Pancreas (tissue), 10 donors: ENCODE measurements at regions not wholly inside any gene's neighbourhood (a gene's known extent, or its start where the extent isn't known, plus 50 kb on each side); places are given as distances from the start of the nearest gene placed in this dataset.
A peak's percentile ranks its signal among the peaks of the same experiment; 100 is the strongest.

Source experiments
- ATAC-seq, 4 donors: fragments of 200-7000 bp; cut with Tn5 transposase; one replicate each; pipeline versions ENCODE4 v1.8.0 to v1.9.1; 2020; ENCODE audit warnings: mild to moderate bottlenecking in 4 of 4, moderate library complexity in 4 of 4
- DNase-seq, 6 donors: peaks; one replicate each; pipeline ENCODE4 v3.0.0-alpha.2; 2020
- FAIRE-seq: peaks from 2 replicates; lab custom pipeline; 2012; peaks lifted over from hg19 to GRCh38; lab: Jason Lieb, UNC
- H3K27ac ChIP-seq, 4 donors: fragments of 200-600 bp; sonication (generic); 1 replicate in 3 of 4; 2 replicates in 1 of 4; pipeline versions ENCODE4 v1.5.0 to v1.8.0; 2020
- H3K27me3 ChIP-seq, 4 donors: fragments of 200-600 bp; one replicate each; pipeline ENCODE4 v1.8.0; 2021
- H3K36me3 ChIP-seq, 3 donors: fragments of 200-600 bp; sonication (generic) in 1 of 3; one replicate each; pipeline versions ENCODE4 v1.5.0 to v1.8.0; 2020 to 2021
- H3K4me1 ChIP-seq, 3 donors: fragments of 200-600 bp; one replicate each; pipeline ENCODE4 v1.8.0; 2021
- H3K4me3 ChIP-seq, 4 donors: fragments of 200-600 bp; sonication (generic) in 2 of 4; one replicate each; pipeline versions ENCODE4 v1.5.0 to v1.8.0; 2020 to 2021
- H3K9me3 ChIP-seq, 4 donors: fragments of 200-600 bp; one replicate each; pipeline ENCODE4 v1.8.0; 2021
- CTCF ChIP-seq, 4 donors: fragments of 200-600 bp; sonication (generic) in 3 of 4; IDR thresholded peaks; one replicate each; pipeline versions ENCODE4 v1.5.0 to v1.8.0; 2021; ENCODE audit warnings: antibody characterized with exemption in 4 of 4
- WGBS, 2 donors: extraction: QIAGEN DNeasy Blood & Tissue Kit; methylation state at CpG; one replicate each; pipeline ENCODE4 v1.1.7; 2013; 5-methylcytosine and 5-hydroxymethylcytosine counted together
- intact Hi-C, 3 donors: fragments of 100-400 bp; cut with DNase I; formaldehyde crosslinking; loops; one replicate each; pipeline versions ENCODE4 v1.11.1 to v1.14.2; 2022
- donor health status: healthy with polysubstance abuse.
- donor health status: DM: no; HTN: no; CAD: no; lungs with moderate emphysema.
- donor health status: DM: no; HTN: no; CAD: no.
- donor health status: control.
- donor health status: control.
- donor health status: Bipolar disorder and iron deficiency.
- donor health status: DM: yes; HTN: yes; CAD: no.
- donor health status: DM: no; HTN: no; CAD: no.
- donor health status: DM: no; HTN: no; CAD: no.
- donor health status: DM: yes; HTN: yes; CAD: no.

GRCh38 chr12:89966495-89967240 lies 258.0 kb upstream of the ATP2B1 start:
- H3K27ac ChIP-seq: no peak overlapping the region
- FAIRE-seq (no peak), DNase-seq (no peak), ATAC-seq (no peak)
- no peak overlapping the region for H3K4me3 ChIP-seq
- no peaks in the 10 kb centered on the region for H3K27me3 ChIP-seq
- WGBS, 2 donors: 60 to 72% methylated on average over 4 of the region's 4 CpGs
- TF ChIP-seq CTCF (IDR thresholded peaks at IDR 0.05): no peak
- H3K36me3 ChIP-seq: no peaks in the 10 kb centered on the region
- no peaks in the 10 kb centered on the region for H3K9me3 ChIP-seq
- intact Hi-C loops: no loop called here
- H3K4me1 ChIP-seq: peaks cover 0 to 5% (median 0%) of the 10 kb centered on the region in 3 donors

DNA sequence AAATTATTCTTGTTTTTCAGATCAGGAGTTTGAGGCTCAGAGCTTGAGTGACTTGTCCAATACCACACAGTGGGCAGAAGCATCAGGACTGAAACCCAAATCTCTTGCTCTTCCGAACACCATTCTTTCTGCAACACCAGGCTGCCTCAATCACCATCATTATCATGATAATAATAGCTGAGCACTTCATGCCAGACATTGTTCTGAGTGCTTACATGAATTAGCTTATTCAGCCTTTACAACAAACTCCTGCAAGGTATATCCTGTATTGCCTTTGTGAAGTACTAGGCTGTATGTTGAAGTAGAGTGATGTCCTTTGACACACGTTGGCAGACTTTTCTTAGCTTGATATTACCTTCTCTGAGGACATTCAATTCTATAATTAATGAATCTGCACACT lies 257.4 kb upstream of the ATP2B1 start:
- WGBS, 2 donors: 62 to 80% methylated on average over 2 of the region's 2 CpGs
- no peak for TF ChIP-seq CTCF (IDR thresholded peaks at IDR 0.05)
- intact Hi-C loops: no loop called here

GRCh38 chr12:89962648-89963047 lies 254.0 kb upstream of the ATP2B1 start:
- 66 to 68% methylated on average over 4 of the region's 4 CpGs for WGBS, 2 donors

More for the DNA sequence above, 257.4 kb upstream of the ATP2B1 start:
- DNase-seq (no peak), FAIRE-seq (no peak), ATAC-seq (no peak)
- Histone ChIP-seq H3K27me3 (no peaks in the 10 kb centered on the region), H3K9me3 (no peaks in the 10 kb centered on the region), H3K4me3 (no peak overlapping the region), H3K4me1 (peaks cover 0 to 5% (median 0%) of the 10 kb centered on the region in 3 donors), H3K27ac (no peak overlapping the region), H3K36me3 (no peaks in the 10 kb centered on the region)

DNA sequence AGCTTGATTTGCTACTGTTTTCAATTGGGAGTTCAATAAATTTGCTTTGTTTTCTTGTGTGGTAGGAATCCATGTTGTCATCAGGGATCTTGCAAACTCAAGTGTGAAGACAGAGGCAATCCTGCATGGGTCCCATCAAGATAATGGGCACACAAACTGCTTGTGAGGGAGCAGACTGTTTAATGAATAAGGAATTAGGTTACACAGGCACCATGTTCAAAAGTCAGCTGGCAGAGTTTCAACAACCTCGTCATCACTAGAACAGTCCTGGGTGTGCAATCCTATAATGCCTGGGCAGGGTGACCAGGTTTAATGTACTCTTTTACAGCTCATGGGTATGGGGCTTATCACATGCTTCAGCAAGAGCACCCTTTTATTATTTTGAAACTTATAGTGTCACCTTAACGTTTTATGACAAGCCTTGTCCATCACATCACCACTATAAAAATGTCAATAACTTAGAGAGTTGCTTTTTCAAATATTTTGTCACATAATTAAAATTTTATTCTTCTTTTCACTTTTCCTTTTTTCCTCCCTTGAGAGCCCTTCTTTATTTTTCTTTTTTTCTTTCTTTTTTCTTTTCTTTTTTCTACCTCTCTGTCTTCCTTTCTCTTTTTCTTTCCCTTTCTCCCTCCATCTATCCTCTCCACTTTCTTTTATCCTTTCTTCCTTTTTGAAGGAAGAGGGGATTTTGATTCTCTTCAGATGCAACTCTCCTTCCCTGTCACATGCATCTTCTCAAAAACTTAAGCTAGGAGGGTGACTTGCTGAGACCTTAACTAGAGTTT lies 252.2 kb upstream of the ATP2B1 start:
- no peaks in the 10 kb centered on the region for H3K4me1 ChIP-seq
- H3K27ac ChIP-seq: no peak overlapping the region
- DNase-seq: no peak
- H3K27me3 ChIP-seq: no peaks in the 10 kb centered on the region
- FAIRE-seq: no peak
- H3K4me3 ChIP-seq: no peak overlapping the region
- 47 to 53% methylated on average over 2 of the region's 2 CpGs for WGBS, 2 donors
- ATAC-seq: peak in 1 of 4 donors; percentile 27
- no peaks in the 10 kb centered on the region for H3K9me3 ChIP-seq
- intact Hi-C loops: no loop called here
- no peaks in the 10 kb centered on the region for H3K36me3 ChIP-seq
- TF ChIP-seq CTCF (IDR thresholded peaks at IDR 0.05): no peak

More at GRCh38 chr12:89962648-89963047, 254.0 kb upstream of the ATP2B1 start:
- Histone ChIP-seq H3K27ac (no peak overlapping the region), H3K4me3 (no peak overlapping the region), H3K27me3 (no peaks in the 10 kb centered on the region), H3K9me3 (no peaks in the 10 kb centered on the region), H3K36me3 (no peaks in the 10 kb centered on the region), H3K4me1 (no peaks in the 10 kb centered on the region)
- DNase-seq (no peak), FAIRE-seq (peak; percentile 75), ATAC-seq (no peak)
- no peak for TF ChIP-seq CTCF (IDR thresholded peaks at IDR 0.05)
- intact Hi-C loops: no loop called here
